HepG2 (cell line): ENCODE measurements at regions not wholly inside any gene's neighbourhood (a gene's known extent, or its start where the extent isn't known, plus 50 kb on each side); places are given as distances from the start of the nearest gene placed in this dataset.
A peak's percentile ranks its signal among the peaks of the same experiment; 100 is the strongest.

Source experiments
- AHDC1 ChIP-seq: sonication (generic); formaldehyde crosslinking; IDR thresholded peaks from 2 replicates; pipeline ENCODE4 v1.5.1; 2020; ENCODE audit warnings: mild to moderate bottlenecking, missing genetic modification reagents, borderline replicate concordance
- AHR ChIP-seq: IDR thresholded peaks from 2 replicates; pipeline ENCODE4 v1.6.1; 2018; ENCODE audit warnings: missing genetic modification reagents, missing compliant biosample characterization
- ARNT ChIP-seq: fragments of 450-650 bp; IDR thresholded peaks from 2 replicates; pipeline ENCODE4 v1.6.1; 2017
- JUND ChIP-seq: sonication (generic); formaldehyde crosslinking; IDR thresholded peaks from 2 replicates; pipeline ENCODE4 v1.8.0; 2022; ENCODE audit warnings: mild to moderate bottlenecking, missing genetic modification reagents
- KMT2A ChIP-seq: sonication (generic); formaldehyde crosslinking; IDR thresholded peaks from 2 replicates; pipeline ENCODE4 v1.4.0; 2020; ENCODE audit warnings: missing genetic modification reagents
- MEIS1 ChIP-seq: sonication (generic); formaldehyde crosslinking; IDR thresholded peaks from 2 replicates; pipeline ENCODE4 v1.9.0; 2021; ENCODE audit warnings: mild to moderate bottlenecking, missing genetic modification reagents, moderate library complexity, borderline replicate concordance
- PAF1 ChIP-seq: IDR thresholded peaks from 2 replicates; pipeline ENCODE4 v1.6.1; 2016; ENCODE audit warnings: missing genetic modification reagents, missing compliant biosample characterization
- RBM39 ChIP-seq: fragments of 200-400 bp; formaldehyde crosslinking; IDR thresholded peaks from one replicate; pipeline ENCODE4 v1.6.1; 2018; ENCODE audit warnings: antibody characterized with exemption, mild to moderate bottlenecking, low read depth, low read length; ENCODE audit not compliant: poor library complexity, severe bottlenecking
- REPIN1 ChIP-seq: sonication (generic); formaldehyde crosslinking; IDR thresholded peaks from 2 replicates; pipeline ENCODE4 v1.8.0; 2022; ENCODE audit warnings: missing genetic modification reagents, low read depth, mild to moderate bottlenecking, borderline replicate concordance
- RXRA ChIP-seq: sonication (generic); formaldehyde crosslinking; IDR thresholded peaks from 2 replicates; pipeline ENCODE4 v1.5.1; 2020; ENCODE audit warnings: missing genetic modification reagents
- SAP130 ChIP-seq: IDR thresholded peaks from 2 replicates; pipeline ENCODE4 v1.6.1; 2016; ENCODE audit warnings: low read depth
- SCMH1 ChIP-seq: sonication (generic); formaldehyde crosslinking; IDR thresholded peaks from 2 replicates; pipeline ENCODE4 v1.9.0; 2021; ENCODE audit warnings: missing genetic modification reagents, mild to moderate bottlenecking, borderline replicate concordance
- TMF1 ChIP-seq: sonication (generic); formaldehyde crosslinking; IDR thresholded peaks from 2 replicates; pipeline ENCODE4 v1.8.1; 2022; ENCODE audit warnings: low read depth, missing genetic modification reagents
- TRIM24 ChIP-seq: sonication (generic); formaldehyde crosslinking; IDR thresholded peaks from 2 replicates; pipeline ENCODE4 v1.8.0; 2022; ENCODE audit warnings: mild to moderate bottlenecking, missing genetic modification reagents
- XRCC5 ChIP-seq: fragments of 200-400 bp; formaldehyde crosslinking; optimal IDR thresholded peaks from 2 replicates; pipeline ENCODE3; 2017; ENCODE audit warnings: mild to moderate bottlenecking, low read length
- ZNF33A ChIP-seq: sonication (generic); formaldehyde crosslinking; IDR thresholded peaks from 2 replicates; pipeline ENCODE4 v1.5.1; 2020; ENCODE audit warnings: missing genetic modification reagents, mild to moderate bottlenecking, moderate library complexity, borderline replicate concordance
- ZNF350 ChIP-seq: sonication (generic); formaldehyde crosslinking; IDR thresholded peaks from 2 replicates; pipeline ENCODE4 v1.4.0; 2020; ENCODE audit warnings: mild to moderate bottlenecking, low read depth, missing genetic modification reagents, borderline replicate concordance
- ZNF383 ChIP-seq: sonication (generic); formaldehyde crosslinking; IDR thresholded peaks from 2 replicates; pipeline ENCODE4 v1.4.0; 2020; ENCODE audit warnings: missing genetic modification reagents, mild to moderate bottlenecking, borderline replicate concordance
- ZNF503 ChIP-seq: sonication (generic); formaldehyde crosslinking; IDR thresholded peaks from 2 replicates; pipeline ENCODE4 v1.4.0; 2020; ENCODE audit warnings: missing genetic modification reagents
- ZNF691 ChIP-seq: sonication (generic); formaldehyde crosslinking; IDR thresholded peaks from 2 replicates; pipeline ENCODE4 v1.4.0; 2020; ENCODE audit warnings: missing genetic modification reagents, low read depth, mild to moderate bottlenecking, borderline replicate concordance
- ZNF740 ChIP-seq: sonication (generic); formaldehyde crosslinking; IDR thresholded peaks from 2 replicates; pipeline ENCODE4 v1.4.0; 2020; ENCODE audit warnings: missing genetic modification reagents

- no peak for TF ChIP-seq SCMH1 (CRISPR knock-in tag)
- TF ChIP-seq MEIS1 (CRISPR knock-in tag), result peak; percentile 82
- TF ChIP-seq AHR (CRISPR knock-in tag), result peak; percentile 58; the same call in 1 of the 2 replicates
- no peak for TF ChIP-seq ZNF33A (CRISPR knock-in tag)
- peak; percentile 55; the same call in 1 of the 2 replicates for TF ChIP-seq KMT2A (CRISPR knock-in tag)
- peak; percentile 46; the same call in 1 of the 2 replicates for TF ChIP-seq AHDC1 (CRISPR knock-in tag)
- TF ChIP-seq ARNT, result no peak
- TF ChIP-seq XRCC5, result peak; percentile 19
- TF ChIP-seq PAF1 (CRISPR knock-in tag), result no peak
- TF ChIP-seq ZNF740, result no peak
- TF ChIP-seq SAP130 (CRISPR knock-in tag), result peak; percentile 63
- peak; percentile 66; the same call in 1 of the 2 replicates for TF ChIP-seq JUND (CRISPR knock-in tag)
- TF ChIP-seq RXRA (CRISPR knock-in tag), result peak; percentile 74; the same call in 1 of the 2 replicates
- TF ChIP-seq ZNF503 (CRISPR knock-in tag), result peak; percentile 42; the same call in 1 of the 2 replicates
- TF ChIP-seq TRIM24 (CRISPR knock-in tag), result no peak
- TF ChIP-seq RBM39, result peak; percentile 82
- peak; percentile 94; the same call in 1 of the 2 replicates for TF ChIP-seq ZNF691 (CRISPR knock-in tag)
- TF ChIP-seq ZNF350 (CRISPR knock-in tag), result no peak
- peak; percentile 47 for TF ChIP-seq REPIN1 (CRISPR knock-in tag)
- no peak; the same call in 1 of the 2 replicates for TF ChIP-seq TMF1 (CRISPR knock-in tag)
- no peak for TF ChIP-seq ZNF383 (CRISPR knock-in tag)
These were observed 334.4 kb downstream of the SRGAP2C start (continued) for GRCh38 chr1:121519042-121519755.
